GM15510 (cell line): ENCODE measurements at regions not wholly inside any gene's neighbourhood (a gene's known extent, or its start where the extent isn't known, plus 50 kb on each side); places are given as distances from the start of the nearest gene placed in this dataset.

ENCODE experiments used
- POLR2A ChIP-seq: IDR thresholded peaks from 3 replicates; pipeline ENCODE4 v1.6.1; 2011; ENCODE audit warnings: borderline replicate concordance; ENCODE audit not compliant: insufficient read length; ENCODE audit errors: extremely low read depth

DNA sequence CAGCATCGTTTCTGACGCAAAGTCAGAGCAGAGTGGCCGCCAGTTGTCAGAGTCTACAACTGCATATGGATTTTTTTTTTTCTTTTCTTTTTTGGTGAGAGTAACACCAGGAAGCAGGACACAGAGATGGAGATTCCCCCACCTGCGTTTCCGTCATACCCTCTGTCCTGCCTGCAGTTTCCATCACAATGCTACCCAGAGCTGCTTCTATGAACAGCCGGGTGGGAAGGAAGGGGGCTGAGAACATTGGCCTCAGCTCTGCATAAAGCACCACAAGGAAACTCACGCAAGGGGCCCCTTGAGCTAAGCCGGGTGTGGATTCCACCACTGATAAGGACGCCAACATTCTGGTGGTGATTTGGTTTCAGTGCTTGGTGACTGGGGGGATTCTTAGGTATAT lies 183.5 kb upstream of the AFDN start:
- TF ChIP-seq POLR2A: no peak

DNA sequence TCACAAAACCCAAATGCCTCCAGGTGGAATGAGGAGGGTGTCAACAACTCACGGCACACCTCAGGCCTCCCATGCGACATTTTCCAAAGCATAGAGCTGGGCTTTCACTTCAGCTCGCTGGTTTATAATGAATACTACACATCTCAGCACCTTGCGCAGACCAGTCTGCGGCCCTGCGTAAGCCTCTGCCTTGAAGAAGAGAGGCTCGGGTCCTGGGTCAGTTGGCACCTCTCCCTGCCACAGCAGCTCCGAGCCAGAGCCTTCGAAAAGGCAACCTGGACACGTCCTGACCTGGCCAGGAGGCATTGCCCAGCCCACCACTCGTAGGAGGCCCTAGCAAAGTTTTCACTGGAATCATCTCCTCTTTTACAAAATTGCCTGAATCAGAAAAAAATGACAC lies 183.0 kb upstream of the AFDN start:
- TF ChIP-seq POLR2A: no peak

DNA sequence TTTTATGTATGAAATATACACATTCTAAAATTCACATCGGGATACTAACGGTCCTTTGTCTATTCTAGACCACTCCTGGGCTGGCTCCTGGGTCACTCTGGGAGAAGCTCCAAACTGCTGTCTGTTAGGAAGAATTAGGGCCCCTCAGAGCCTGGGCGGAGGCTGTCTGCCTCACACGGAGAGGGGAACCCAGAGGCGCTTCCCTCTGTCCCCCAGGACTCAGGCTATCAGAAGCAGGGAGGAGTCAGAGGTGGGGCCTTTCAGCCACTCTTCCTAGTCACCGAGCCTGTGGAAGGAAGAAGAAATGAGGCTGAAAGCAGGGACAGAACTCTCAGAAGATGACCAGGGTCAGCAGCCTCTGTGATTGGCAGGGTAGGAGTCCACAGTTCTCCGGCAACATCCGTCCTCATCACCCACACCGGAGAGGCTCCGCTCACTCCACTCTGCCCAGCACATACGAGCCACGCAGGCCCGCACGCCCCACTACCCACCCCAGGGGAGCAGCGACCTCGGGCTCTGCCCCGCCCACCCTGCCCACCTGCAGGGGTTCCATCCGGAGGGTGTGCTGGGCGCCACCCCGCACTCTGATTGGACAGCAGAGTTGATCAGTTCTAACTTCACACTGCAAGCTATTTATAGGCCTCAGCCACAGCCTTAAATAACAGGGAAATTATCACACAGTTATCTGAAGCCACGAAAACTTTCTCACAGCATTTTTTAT lies 182.1 kb upstream of the AFDN start:
- no peak for TF ChIP-seq POLR2A

DNA sequence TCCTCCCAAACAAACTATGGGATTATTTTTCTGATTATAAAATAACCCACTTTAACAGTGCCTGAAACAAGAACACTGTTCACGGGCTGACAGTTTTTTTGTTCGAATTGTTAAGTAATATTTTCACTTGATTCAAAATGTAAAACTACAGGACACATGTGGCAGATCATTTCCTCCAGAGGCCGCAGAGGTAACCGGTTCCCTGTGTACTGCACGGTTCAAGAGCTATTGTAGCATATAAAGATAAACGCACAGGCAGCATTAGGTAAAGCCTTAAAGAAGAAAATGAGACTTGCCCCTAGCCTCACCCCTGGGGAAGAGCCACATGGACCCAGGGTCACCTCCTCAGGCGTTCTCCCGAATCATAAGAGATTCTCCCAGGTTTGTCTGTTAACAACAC lies 181.3 kb upstream of the AFDN start:
- TF ChIP-seq POLR2A: no peak

DNA sequence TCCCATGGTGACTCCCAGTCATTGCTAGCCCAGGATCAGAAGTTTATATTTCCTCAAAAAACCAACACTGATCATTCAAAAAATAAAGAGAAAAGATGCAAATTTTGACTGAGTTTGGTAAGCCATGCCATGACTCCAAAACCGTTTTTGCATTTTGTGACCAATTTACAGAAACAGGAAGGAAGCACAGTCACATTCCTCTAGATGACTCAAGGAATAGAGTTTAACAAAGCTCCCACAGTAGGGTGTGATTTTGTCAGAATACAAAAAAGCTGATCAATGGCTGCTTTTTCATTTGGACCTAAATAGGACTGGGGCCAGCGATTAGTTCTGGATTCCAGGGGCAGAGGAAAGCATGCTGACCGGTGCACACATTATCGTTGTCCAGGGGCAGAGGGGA lies 179.4 kb upstream of the AFDN start:
- TF ChIP-seq POLR2A: no peak

DNA sequence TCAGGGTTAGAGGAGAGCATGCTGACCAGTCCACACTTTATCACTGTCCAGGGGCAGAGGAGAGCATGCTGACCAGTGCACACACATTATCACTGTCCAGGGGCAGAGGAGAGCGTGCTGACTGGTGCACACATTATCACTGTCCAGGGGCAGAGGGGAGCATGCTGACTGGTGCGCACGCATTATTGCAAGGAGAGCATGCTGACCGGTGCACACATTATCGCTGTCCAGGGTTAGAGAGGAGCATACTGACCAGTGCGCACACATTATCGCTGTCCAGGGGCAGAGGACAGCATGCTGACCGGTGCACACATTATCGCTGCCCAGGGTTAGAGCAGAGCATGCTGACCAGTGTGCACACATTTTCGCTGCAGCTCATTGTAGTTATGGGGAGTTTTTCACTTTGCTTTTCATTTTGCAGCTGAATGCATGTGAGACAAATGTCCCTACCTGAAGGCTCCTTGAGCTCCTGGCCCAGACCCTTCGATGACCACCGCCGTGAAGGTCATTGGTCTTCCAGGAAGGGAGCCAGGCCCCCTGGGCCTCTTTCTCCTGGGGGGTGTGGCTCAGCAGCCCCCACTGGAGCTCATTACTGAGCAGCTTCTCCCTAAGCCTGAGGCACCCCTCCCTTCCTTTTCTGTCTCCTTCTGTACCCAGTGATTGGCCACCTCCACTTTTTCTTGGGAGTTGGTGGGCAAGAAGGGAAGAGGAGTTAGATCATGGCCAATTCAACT lies 178.8 kb upstream of the AFDN start:
- no peak for TF ChIP-seq POLR2A

DNA sequence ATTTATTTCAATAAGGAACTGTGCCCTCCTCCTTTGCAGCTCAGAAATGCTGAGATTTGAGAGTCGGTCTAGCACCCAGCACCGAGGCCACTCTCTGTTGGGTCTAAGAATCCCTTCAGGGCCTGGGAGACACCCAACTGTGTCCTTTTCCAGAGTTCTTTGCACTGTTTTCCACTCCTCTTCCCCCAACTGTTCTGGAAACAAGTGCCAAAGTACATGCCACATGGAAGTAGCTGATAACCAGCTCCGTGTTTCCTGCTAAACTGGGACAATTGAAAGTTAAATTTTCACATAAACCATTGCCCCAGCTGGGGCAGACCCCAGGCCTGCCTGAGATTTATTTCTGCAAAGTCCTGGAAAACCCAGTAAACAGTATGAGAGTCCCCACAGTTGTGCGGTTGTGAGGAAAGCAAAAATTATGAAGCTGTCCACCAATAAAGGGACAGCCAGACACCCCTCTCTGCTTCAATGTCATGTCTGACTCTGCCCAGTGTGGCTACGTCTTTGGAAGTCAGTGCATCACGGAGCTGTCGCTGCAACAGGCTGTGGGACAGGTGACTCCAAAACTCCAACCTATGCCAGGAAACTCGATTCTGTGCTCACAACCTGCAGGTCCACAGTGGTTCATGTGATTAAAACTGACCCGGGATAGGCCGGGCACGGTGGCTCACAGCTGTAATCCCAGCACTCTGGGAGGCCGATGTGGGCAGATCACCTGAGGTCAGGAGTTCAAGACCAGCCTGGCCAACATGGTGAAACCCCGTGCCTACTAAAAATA lies 178.0 kb upstream of the AFDN start:
- TF ChIP-seq POLR2A: no peak

DNA sequence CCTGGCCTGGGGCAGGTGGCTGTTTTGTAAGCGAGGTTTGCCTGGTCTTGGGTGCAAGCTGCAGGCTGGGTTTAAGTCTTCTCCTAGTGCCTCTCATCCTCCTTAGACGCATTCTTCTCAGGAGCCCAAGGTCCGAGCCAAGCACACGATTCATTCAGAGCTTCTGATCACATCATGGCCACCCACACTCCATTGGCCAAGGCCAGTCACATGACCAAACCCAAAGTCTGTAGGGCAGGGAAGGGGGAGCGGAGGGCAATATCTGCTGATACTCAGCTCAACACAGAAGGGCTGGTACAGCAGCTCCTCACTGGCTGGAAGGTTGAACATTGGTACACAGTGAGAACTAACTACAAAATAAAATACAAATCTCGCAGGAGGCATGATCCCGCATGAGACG lies 177.2 kb upstream of the AFDN start:
- TF ChIP-seq POLR2A: no peak

DNA sequence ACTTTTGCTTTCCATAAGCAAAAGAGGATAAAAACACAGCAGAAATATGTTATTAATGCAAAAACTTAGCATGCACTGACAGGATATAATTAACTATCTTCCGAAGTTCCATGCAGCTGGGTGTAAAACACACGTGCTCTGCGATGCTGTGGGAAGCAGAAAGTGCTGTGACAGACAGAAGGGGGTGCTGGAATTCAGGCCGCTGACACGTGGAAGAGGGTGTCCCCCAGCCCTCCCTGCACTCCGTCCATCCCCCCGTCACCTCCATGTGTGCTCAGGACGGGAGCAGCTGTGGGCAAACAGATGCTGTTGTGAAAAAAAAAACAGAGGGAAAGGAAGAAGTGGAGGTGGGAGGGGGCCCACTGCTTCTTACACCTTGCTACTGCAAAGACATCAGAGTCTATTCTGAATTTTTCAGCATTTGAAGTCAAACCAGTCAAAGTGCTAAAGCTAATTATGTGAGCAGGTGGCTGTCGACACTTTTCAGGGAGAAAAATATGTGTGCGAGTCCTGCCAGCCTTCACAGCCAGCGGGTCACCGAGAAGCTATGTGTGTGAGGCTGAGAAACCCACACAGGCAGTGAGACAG lies 175.9 kb upstream of the AFDN start:
- TF ChIP-seq POLR2A: no peak

DNA sequence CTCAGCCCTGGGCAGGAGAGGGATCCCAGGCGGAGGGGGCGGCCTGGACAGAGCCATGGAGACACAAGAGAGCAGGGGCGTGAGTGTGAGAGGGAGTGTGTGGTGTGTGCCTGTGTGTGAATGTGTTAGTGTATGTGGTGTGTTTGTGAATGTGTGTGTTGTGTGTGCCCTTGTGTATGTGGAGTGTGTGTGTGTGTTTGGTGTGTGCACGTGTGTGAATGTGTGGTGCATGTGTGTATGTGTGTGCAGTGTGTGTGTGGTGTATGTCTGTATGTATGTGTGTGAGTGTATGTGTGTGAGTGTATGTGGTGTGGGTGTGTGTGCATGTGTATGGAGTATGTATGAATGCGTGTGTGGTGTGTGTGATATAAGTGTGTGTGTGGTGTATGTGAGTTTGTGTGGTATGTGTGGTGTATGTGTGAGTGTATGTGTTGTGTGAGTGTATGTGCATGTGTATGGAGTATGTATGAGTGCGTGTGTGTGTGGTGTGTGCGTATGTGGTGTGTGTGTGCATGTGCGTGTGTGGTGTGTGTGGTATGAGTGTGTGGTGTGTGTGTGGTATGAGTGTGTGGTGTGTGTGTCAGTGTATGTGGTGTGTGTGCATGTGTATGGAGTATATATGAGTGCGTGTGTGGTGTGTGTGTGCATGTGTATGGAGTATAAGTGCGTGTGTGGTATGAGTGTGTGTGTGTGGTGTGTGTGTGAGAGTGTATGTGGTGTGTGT lies 175.2 kb upstream of the AFDN start:
- no peak for TF ChIP-seq POLR2A

DNA sequence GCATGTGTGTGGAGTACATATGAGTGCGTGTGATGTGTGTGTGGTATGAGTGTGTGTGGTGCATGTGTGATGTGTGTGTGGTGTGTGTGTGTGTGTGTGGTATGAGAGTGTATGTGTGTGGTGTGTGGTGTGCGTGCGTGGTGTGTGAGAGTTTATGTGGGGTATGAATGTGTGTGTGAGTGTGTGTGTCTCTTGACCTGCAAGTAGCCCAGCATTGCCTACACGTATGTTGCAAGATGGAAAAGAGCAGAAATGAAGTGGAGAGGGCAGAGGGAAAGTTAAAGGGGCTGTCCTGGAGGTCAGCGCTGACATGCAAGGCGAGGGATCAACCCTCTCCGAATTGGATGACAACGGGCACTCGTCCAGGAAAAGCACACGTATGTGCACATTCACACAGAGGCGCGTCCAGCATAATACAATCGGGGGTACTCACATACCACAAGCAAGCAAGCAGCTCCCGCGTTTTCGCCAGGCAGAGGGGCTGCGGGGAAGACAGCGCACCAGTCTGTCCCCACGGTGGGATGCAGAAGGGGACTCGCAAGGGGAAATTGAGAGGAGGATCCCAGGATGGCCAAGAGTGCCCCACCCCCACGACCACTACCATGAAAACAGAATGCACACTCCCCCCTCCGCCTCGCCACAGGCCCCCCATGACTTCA lies 174.5 kb upstream of the AFDN start:
- no peak for TF ChIP-seq POLR2A

DNA sequence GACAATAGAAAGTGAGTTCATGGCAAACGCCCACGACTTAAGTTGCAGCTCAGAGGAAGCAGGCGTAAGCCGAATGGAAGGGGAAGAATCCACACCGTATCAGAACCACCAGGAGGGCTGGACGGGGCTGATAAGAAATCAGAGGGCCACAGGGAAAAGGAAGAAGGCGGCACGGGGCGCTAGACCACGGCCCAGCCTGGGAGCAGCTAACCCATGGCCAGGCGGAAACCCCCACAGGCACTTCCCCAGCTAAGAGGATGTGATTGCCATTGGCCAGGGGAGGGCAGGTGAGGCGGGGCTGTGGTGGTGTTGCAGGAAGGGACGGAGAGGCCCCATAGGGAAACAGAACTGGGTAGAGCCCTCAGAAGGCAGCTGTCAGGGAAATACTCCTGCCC lies 174.0 kb upstream of the AFDN start:
- TF ChIP-seq POLR2A: no peak

DNA sequence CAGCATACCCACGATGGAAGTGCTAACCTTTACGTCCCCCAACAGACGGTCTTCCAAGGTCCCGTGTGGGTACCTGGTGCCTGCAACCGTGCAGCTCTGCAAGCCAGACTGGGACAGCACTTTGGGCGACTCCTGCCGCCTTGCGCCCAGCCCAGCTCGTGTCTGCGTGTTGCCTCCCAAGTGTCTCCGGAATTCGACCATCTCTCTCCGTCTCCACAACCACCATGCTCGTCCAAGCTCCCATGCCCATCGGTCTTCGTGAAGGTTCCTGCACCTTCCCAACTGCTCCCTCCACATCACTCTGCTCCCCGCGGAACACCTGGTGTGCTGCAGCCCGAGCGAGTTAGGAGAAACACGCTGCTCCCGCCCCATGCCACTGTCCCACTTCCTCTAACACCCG lies 173.2 kb upstream of the AFDN start:
- TF ChIP-seq POLR2A: no peak

DNA sequence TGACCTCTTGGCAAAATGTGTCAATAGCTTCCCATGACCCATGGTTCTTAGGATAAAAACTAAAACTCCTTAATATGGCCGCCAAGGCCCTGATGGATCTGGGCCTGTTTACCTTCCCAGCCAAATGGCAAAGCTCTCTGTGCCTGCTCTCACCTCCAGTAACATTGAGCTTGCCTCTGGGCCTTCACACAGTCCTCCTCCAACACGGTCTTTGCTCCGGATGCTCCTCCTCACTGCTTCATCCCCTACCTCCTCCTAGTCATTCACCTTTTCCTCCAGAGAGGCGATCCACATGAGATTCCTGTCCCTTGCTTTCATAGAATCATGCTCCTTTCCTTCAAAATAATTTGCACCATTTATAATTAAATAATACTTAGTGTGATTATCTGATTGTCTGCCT lies 172.3 kb upstream of the AFDN start:
- no peak for TF ChIP-seq POLR2A

DNA sequence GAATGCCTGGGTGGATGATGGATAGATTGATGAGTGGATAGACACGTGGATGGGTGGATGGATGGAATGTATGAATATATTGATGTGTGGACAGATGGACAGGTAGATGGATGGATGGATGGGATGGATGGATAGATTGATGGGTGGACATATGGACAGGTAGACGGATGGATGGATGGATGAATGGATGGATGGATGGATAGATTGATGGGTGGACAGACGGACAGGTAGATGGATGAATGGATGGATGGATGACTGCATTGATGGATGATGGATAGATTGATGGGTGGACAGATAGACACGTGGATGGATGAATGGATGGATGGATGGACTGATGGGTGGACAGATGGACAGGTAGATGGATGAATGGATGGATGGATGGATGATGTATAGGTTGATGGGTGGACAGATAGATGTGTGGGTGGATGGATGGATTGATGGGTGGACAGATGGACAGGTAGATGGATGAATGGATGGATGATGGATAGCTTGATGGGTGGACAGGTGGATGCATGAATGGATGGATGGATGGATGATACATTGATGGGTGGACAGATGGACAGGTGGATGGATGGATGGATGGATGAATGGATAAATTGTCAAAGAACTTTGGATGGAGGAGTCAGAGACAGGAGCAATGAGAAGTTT lies 171.4 kb upstream of the AFDN start:
- TF ChIP-seq POLR2A: no peak

DNA sequence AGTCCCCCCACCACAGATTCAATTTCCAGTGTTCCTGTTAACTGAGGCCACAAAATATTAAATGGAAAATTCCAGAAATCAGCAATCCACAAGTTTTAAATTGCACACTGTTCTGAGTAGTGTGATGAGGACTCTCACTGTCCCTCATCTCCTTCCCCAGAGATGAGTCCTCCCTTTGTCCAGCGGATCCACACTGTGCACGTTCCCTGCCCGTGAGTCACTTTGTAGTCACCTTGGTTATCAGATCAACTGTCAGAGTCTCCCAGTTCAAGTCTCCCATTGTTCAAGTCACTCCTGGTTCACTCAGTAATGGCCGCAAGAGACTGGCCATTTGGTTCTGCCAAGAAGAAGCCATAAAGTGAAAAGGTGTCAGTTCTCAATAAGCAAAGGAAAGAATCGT lies 168.6 kb upstream of the AFDN start:
- TF ChIP-seq POLR2A: no peak
